H9 (cell line): ENCODE measurements at regions not wholly inside any gene's neighbourhood (a gene's known extent, or its start where the extent isn't known, plus 50 kb on each side); places are given as distances from the start of the nearest gene placed in this dataset.

Experiments
- DNase-seq: peaks from one replicate; pipeline ENCODE4 v3.0.0-alpha.2; 2017
- H2AFZ ChIP-seq: one replicate; pipeline ENCODE4 v1.6.1; 2013; ENCODE audit warnings: mild to moderate bottlenecking, low read length, control low read depth, moderate library complexity
- H2AK5ac ChIP-seq: 2 replicates; pipeline ENCODE4 v1.6.1; 2013; ENCODE audit warnings: low read length, control low read depth, mixed read lengths; ENCODE audit not compliant: insufficient read length
- H2BK120ac ChIP-seq: one replicate; pipeline ENCODE4 v1.6.1; 2013; ENCODE audit warnings: low read depth, mild to moderate bottlenecking, low read length, control low read depth, inconsistent platforms; ENCODE audit not compliant: poor library complexity, severe bottlenecking
- H2BK12ac ChIP-seq: 2 replicates; pipeline ENCODE4 v1.6.1; 2013; ENCODE audit warnings: low read length, control low read depth, mixed read lengths, low read depth; ENCODE audit not compliant: insufficient read length
- H2BK15ac ChIP-seq: 2 replicates; pipeline ENCODE4 v1.6.1; 2013; ENCODE audit warnings: low read depth, low read length, control low read depth
- H2BK20ac ChIP-seq: one replicate; pipeline ENCODE4 v1.6.1; 2013; ENCODE audit warnings: low read depth, mild to moderate bottlenecking, low read length, control low read depth, inconsistent platforms; ENCODE audit not compliant: poor library complexity, severe bottlenecking
- H2BK5ac ChIP-seq: 2 replicates; pipeline ENCODE4 v1.6.1; 2013; ENCODE audit warnings: low read length, control low read depth, mixed read lengths; ENCODE audit not compliant: insufficient read length
- H3K14ac ChIP-seq: 2 replicates; pipeline ENCODE4 v1.6.1; 2013; ENCODE audit warnings: low read length, control low read depth; ENCODE audit not compliant: insufficient read depth
- H3K18ac ChIP-seq: 2 replicates; pipeline ENCODE4 v1.6.1; 2013; ENCODE audit warnings: low read depth, mild to moderate bottlenecking, mixed read lengths, low read length, control low read depth; ENCODE audit not compliant: insufficient read length
- H3K23ac ChIP-seq: 2 replicates; pipeline ENCODE4 v1.6.1; 2013; ENCODE audit warnings: low read length, control low read depth, mixed read lengths, low read depth; ENCODE audit not compliant: insufficient read length
- H3K23me2 ChIP-seq: 2 replicates; pipeline ENCODE4 v1.6.1; 2013; ENCODE audit warnings: low read depth, mild to moderate bottlenecking, mixed read lengths, low read length, control low read depth; ENCODE audit not compliant: insufficient read length, poor library complexity, severe bottlenecking
- H3K27ac ChIP-seq: 2 replicates; pipeline ENCODE4 v1.5.1; 2013; ENCODE audit warnings: low read length, control low read depth, mixed read lengths, low read depth; ENCODE audit not compliant: insufficient read length
- H3K27me3 ChIP-seq: 2 replicates; pipeline ENCODE4 v1.6.1; 2013; ENCODE audit warnings: low read length, control low read depth, inconsistent platforms; ENCODE audit not compliant: insufficient read depth
- H3K4ac ChIP-seq: 2 replicates; pipeline ENCODE4 v1.6.1; 2013; ENCODE audit warnings: low read depth, mild to moderate bottlenecking, control low read depth, inconsistent platforms, low read length, moderate library complexity
- H3K4me1 ChIP-seq: 2 replicates; pipeline ENCODE4 v1.6.1; 2013; ENCODE audit warnings: low read length, control low read depth, inconsistent platforms; ENCODE audit not compliant: insufficient read depth
- H3K4me2 ChIP-seq: 2 replicates; pipeline ENCODE4 v1.6.1; 2013; ENCODE audit warnings: low read length, control low read depth, mixed read lengths; ENCODE audit not compliant: insufficient read length, insufficient read depth
- H3K56ac ChIP-seq: 2 replicates; pipeline ENCODE4 v1.6.1; 2013; ENCODE audit warnings: low read depth, mild to moderate bottlenecking, mixed read lengths, low read length, control low read depth; ENCODE audit not compliant: insufficient read length
- H3K79me1 ChIP-seq: 2 replicates; pipeline ENCODE4 v1.6.1; 2013; ENCODE audit warnings: low read depth, mild to moderate bottlenecking, moderate library complexity, low read length, control low read depth, inconsistent platforms; ENCODE audit not compliant: insufficient read depth, poor library complexity, severe bottlenecking
- H3K79me2 ChIP-seq: 2 replicates; pipeline ENCODE4 v1.6.1; 2013; ENCODE audit warnings: low read length, control low read depth, inconsistent platforms; ENCODE audit not compliant: insufficient read depth
- H3K9ac ChIP-seq: 2 replicates; pipeline ENCODE4 v1.6.1; 2013; ENCODE audit warnings: low read length, control low read depth, mixed read lengths; ENCODE audit not compliant: insufficient read length; ENCODE audit errors: extremely low read depth
- H3K9me3 ChIP-seq: one replicate; pipeline ENCODE4 v1.6.1; 2013; ENCODE audit warnings: low read depth, low read length, inconsistent platforms; ENCODE audit not compliant: control insufficient read depth
- H3T11ph ChIP-seq: one replicate; pipeline ENCODE4 v1.6.1; 2013; ENCODE audit warnings: mild to moderate bottlenecking, low read length, control low read depth, inconsistent platforms
- H4K20me1 ChIP-seq: one replicate; pipeline ENCODE4 v1.6.1; 2013; ENCODE audit not compliant: control insufficient read depth, insufficient read length, insufficient read depth
- H4K5ac ChIP-seq: 2 replicates; pipeline ENCODE4 v1.6.1; 2013; ENCODE audit warnings: low read depth, mild to moderate bottlenecking, mixed read lengths, low read length, control low read depth; ENCODE audit not compliant: insufficient read length
- H4K8ac ChIP-seq: replicated peaks from 2 replicates; pipeline ENCODE4 v1.6.1; 2013; ENCODE audit warnings: low read length, control low read depth, mixed read lengths, low read depth; ENCODE audit not compliant: insufficient read length
- H4K91ac ChIP-seq: 2 replicates; pipeline ENCODE4 v1.6.1; 2013; ENCODE audit warnings: low read depth, mild to moderate bottlenecking, moderate library complexity, mixed read lengths, low read length, control low read depth; ENCODE audit not compliant: insufficient read length
- H3K27ac Mint-ChIP-seq, 3 experiments: 2 replicates in 2 of 3; 3 replicates in 1 of 3; pipeline ENCODE4 v1.8.0; 2020 to 2021; ENCODE audit warnings: mixed read lengths in 3 of 3, mild to moderate bottlenecking in 1 of 3, moderate library complexity in 1 of 3
- H3K27me3 Mint-ChIP-seq: 2 replicates; pipeline ENCODE4 v1.8.0; 2021; ENCODE audit warnings: low read depth, mild to moderate bottlenecking, moderate library complexity, mixed read lengths
- H3K36me3 Mint-ChIP-seq, 3 experiments: 2 replicates in 2 of 3; 3 replicates in 1 of 3; pipeline ENCODE4 v1.8.0; 2020 to 2021; ENCODE audit warnings: low read depth in 3 of 3, mixed read lengths in 3 of 3; ENCODE audit not compliant: insufficient read depth in 1 of 3
- H3K4me1 Mint-ChIP-seq, 2 experiments: 2 replicates each; pipeline ENCODE4 v1.8.0; 2020; ENCODE audit warnings: mixed read lengths in 2 of 2
- H3K4me3 Mint-ChIP-seq, 2 experiments: 2 replicates in 1 of 2; 3 replicates in 1 of 2; pipeline ENCODE4 v1.8.0; 2020 to 2021; ENCODE audit warnings: mild to moderate bottlenecking in 2 of 2, mixed read lengths in 2 of 2, moderate library complexity in 1 of 2
- H3K9me3 Mint-ChIP-seq, 2 experiments: 2 replicates in 1 of 2; 3 replicates in 1 of 2; pipeline ENCODE4 v1.8.0; 2020; ENCODE audit warnings: mild to moderate bottlenecking in 2 of 2, mixed read lengths in 2 of 2, moderate library complexity in 1 of 2
- CTCF ChIP-seq: fragments of 200-600 bp; sonication (generic); conservative IDR thresholded peaks from 3 replicates; pipeline ENCODE4 v1.8.0; 2021; ENCODE audit warnings: antibody characterized with exemption, mild to moderate bottlenecking
- WGBS: extraction: QIAGEN DNeasy Blood & Tissue Kit; methylation state at CpG from one replicate; pipeline ENCODE4 v1.1.7; 2013; ENCODE audit warnings: missing lambda C conversion rate, low lambda C conversion rate, mixed read lengths; ENCODE audit not compliant: insufficient read length; ENCODE audit errors: extremely low coverage; 5-methylcytosine and 5-hydroxymethylcytosine counted together

DNA sequence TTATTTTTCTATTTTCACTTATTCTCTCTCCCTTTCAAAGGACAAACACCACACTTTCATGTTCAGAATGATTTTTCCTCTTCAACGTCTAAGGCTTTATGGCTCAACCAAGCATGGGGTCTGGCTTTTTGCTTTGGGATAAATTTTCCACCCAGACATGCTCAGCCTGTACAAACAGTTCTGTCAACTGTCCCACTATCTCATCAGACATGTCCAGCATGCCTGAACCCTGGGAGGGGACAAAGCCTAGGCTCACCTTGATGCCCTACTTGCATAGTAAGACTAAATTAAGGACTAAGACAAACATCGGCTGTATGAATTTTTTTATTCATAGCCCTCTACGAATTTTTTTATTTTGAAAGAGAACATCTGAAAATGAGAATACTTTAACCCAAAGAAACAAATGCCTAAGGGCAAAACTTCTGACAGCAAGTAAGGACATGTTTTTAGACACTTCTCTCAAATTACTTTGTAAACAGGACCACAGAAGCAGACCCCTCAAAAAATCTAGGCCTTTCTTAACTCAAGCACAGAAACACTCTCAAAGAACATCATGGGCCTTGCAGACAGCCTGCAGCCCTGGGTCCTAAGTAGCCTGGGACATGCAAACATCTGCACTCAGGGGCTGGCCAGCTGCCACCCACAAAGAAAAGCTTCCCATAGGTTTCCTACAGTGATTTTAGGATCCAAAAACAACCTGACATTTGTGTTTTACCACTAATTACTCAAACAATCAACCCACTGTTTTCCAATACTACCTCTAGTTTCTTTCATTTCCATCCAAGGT lies 72.3 kb upstream of the PALMD start:
- no peaks in the 10 kb centered on the region for H4K20me1 ChIP-seq
- no peak overlapping the region for H3K9ac ChIP-seq
- H3K23ac ChIP-seq: no peak overlapping the region
- H3K79me1 ChIP-seq: no peaks in the 10 kb centered on the region
- no peak overlapping the region for H2BK12ac ChIP-seq
- no peak overlapping the region for H2BK20ac ChIP-seq
- DNase-seq: no peak
- no peak overlapping the region for H3K4ac ChIP-seq
- no peaks in the 10 kb centered on the region for H3K27me3 Mint-ChIP-seq
- H3K9me3 ChIP-seq: no peaks in the 10 kb centered on the region
- no peak overlapping the region for H2BK15ac ChIP-seq
- H3K56ac ChIP-seq: no peak overlapping the region
- no peaks in the 10 kb centered on the region for H3K36me3 Mint-ChIP-seq
- H4K8ac ChIP-seq: no peak overlapping the region
- no peak for TF ChIP-seq CTCF
- no peak overlapping the region for H3K4me3 Mint-ChIP-seq
- no peaks in the 10 kb centered on the region for H3K23me2 ChIP-seq
- H3K79me2 ChIP-seq: no peaks in the 10 kb centered on the region
- H2AFZ ChIP-seq: no peak overlapping the region
- no peak overlapping the region for H3K18ac ChIP-seq
- H3K9me3 Mint-ChIP-seq: no peaks in the 10 kb centered on the region
- no CpG with 5 or more reads among the region's 3 CpGs for WGBS
- H3K4me2 ChIP-seq: no peak overlapping the region
- no peak overlapping the region for H2BK120ac ChIP-seq
- no peak overlapping the region for H3K27ac ChIP-seq
- peaks cover 3 to 8% of the 10 kb centered on the region in 2 experiments; a peak in 3 of 4 replicates for H3K4me1 Mint-ChIP-seq
- H4K5ac ChIP-seq: no peak overlapping the region
- H2BK5ac ChIP-seq: no peak overlapping the region
- H4K91ac ChIP-seq: no peak overlapping the region
- no peak overlapping the region for H2AK5ac ChIP-seq
- H3K27ac Mint-ChIP-seq: peak overlapping the region in 1 of 3 experiments; percentile 33; a peak in 1 of 7 replicates
- H3K27me3 ChIP-seq: no peaks in the 10 kb centered on the region
- H3T11ph ChIP-seq: no peak overlapping the region
- no peaks in the 10 kb centered on the region for H3K4me1 ChIP-seq
- no peak overlapping the region for H3K14ac ChIP-seq
